NCI-H510A (cell line): ENCODE measurements at regions not wholly inside any gene's neighbourhood (a gene's known extent, or its start where the extent isn't known, plus 50 kb on each side); places are given as distances from the start of the nearest gene placed in this dataset.

Experiments
- DNase-seq: peaks from one replicate; lab custom pipeline; 2025; lab: John Stamatoyannopoulos, UW

DNA sequence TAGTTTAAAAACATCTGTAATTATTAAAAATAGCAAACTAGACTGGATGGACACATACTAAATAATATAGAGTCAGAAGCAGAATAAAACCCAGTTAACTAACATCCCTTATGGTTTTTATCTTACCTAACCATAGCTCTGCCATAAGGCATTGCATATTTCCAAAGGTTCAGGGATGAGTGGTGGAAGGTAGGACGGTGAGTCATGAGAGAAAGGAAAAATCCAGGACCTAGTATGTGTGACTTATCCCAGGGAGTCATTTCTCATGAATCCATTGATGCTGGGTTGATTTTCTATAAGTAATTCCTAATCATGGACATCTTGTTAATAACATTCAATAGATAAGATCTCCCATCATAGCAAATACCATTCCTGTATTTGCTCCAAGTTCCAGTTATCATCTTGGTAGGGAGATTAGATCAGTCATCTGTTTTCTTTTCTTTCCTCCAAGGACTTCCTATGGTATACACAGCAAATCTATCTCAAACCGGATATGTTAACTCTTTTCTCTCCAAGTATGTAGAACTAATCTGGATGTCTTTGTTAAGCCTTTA lies 490.7 kb upstream of the B3GALT2 start:
- DNase-seq, result no peak

DNA sequence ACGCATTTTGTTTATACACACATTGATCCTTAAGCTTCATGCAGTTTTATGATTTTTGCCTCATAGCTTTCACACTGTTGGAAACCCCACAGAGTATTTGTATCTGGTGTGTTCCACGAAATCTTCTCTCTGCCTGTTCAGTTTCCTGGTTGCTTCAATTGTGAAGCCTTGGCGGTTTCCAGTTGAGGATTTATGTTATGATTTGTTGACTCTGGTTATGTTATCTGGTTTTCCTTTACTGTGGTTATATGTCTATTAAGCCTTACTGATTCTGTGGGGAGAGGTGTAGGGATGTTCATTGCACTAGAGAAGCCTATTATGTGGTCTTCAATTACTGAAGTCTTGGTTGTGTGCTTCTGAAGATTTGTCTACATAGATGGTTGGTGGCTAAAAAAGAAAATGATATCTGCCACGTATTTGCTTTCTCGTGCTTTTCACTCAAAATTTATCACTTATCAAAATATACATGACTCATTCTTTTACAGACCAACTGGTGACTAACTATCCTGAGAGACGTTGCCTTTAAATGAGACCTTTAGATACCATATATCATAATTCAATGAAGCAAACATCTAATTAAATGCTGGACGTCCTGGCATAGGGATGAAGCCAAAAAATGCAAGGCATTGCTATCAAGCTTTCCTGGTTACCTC lies 488.0 kb upstream of the B3GALT2 start:
- DNase-seq, result no peak

DNA sequence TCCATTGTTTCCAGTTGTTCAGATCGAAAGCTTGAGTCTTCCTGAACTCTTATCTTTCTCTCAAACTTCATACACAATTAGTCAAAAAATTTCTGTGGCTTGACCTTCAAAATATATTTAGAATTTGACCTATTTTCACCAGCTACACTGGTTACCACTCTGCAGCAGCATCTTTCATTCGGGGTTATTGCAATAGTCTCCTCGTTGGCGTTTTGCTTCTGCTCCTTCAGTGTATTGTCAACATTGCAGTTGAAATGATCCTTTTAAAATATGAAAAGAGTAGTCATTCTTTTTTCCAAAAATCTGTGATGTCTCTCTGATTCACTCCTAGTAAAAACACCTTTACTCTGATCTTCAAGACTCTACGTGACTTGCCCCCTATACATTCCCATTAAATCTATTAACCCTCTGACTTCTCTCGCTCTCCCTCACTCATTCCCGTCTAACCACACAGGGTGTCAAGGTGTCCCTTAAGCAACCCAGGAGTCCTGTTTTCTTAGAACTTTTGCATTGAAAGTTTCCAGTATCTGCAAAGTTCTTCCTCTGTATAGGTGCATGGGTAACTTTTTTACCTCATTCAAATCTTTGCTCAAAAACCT lies 480.2 kb upstream of the B3GALT2 start:
- no peak for DNase-seq

DNA sequence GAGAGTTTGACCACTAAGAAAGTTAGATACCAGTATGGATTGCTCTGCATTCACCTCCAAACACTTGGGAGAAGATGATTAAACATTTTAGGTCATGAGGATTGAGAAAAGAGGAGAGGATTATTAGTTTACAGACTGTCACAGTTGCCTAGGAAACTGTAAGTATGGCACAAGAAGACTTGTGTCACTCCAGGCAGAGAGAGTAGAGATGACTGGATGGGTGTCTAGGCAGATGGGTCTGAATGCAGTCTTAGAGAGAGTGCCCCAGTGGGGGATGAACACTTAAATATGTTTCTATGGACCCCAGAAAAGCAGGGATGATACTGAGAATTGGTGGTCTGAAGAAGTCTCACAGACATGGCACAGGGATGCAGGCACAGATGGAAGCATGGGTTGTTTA lies 477.6 kb upstream of the B3GALT2 start:
- no peak for DNase-seq

DNA sequence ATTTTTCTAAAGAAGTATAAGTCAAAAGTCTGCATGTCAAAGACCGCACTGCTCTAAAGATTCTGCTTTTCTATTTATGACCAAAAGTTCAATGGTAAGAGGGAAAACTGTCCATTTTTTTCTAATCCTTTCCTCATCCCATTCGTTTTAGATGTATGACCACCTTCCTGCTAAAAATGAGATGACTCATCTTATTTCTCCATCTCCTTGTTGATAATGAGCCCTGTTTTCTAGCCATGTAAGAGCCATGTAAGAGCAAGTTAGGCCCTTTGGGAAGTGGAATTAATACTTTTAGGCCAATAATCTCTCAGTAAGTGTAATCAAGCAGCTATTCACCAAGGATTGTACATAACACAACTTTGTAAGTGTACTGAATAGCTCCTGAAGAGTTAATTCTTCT lies 475.6 kb upstream of the B3GALT2 start:
- no peak for DNase-seq

DNA sequence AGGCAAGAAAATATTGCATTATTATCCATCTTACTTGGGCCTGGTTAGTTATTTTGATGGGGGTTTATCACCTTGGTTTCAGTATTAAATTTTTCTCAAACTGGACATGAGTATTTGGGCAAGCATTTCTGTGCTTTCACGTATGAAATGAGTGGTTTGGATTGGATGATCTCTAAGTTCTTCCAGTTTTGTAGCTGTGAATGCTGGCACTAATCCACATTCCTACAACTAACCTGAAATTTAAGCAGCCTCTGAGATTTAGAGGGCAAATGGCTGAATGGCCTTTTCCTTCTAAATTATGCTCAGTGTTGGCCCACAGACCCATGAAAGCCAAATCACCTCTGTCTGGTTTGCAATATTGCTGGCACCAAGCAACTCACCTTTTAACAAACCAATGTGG lies 475.0 kb upstream of the B3GALT2 start:
- DNase-seq, result no peak

DNA sequence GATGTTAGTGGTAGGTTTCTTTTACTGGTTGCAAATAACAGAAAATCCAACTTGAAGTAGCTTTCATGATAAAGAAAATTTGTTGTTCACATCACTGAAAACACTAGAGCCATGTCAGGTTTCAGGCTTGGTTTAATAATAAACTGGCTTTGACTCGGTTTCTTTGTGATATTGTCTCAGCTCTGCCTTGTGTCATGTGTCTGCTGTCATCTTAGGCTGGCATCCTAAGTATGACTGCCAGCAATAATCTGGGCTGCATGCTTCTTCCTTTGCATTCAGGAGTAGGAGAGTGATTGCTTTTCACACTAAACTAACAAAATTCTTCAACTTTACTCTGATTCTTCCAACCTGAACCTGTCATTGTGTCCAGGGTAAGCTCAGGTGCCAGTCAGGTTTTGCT lies 474.0 kb upstream of the B3GALT2 start:
- no peak for DNase-seq

DNA sequence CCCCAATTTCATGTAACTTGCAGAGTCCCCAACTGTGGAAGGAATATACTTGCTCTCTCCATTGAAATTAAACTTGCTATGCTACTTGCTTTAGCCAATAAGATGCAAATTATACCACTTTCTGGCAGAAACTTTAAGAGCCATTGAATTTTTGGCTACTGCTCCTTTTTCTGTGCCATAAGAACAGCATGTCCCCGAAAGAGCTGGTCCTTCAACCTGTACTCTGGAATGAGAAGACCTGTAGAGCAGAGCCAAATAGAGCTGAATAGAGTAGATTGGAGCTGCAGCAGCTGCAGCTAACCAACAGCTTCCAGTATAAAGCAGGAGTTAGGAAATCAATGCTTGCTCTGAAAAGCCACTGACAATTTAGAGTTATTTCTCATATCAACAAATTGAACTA lies 472.3 kb upstream of the B3GALT2 start:
- DNase-seq, result no peak

DNA sequence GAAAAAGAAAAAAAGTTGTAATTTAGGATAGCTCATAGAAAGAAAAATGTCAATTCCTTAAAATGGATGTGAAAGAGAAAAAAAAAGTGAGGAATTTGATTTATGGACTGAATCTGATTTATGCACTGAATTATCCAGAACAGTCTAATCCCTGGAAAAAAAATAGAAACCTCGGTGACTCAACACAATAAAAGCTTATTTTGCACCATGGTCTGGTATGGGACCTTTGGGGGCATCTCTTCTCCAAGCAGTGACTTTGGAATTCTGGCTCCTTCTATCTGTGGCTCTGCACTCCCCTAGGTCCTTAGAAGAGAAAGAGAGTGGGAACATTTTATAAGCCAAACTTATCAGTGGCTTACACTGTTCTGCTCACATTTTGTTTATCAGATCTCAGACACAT lies 471.7 kb upstream of the B3GALT2 start:
- DNase-seq, result no peak

DNA sequence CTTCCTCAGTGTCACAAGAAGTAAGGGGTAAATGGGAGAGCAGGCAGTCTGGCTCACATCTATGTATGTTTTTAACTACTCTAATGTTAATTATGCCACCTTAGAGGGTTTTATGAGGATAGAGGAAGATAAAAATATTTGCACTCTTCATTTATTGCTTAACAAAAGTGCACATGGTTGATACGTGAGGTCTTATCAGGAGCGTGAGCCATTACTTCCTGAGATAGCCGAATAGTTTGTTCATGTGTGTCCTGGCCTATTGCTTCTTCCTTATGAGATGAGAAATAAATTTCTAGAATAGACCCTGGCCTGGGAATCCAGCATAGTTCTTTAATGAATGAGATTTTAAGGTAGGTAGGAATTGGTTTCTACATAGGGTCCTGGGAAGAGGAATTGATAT lies 471.1 kb upstream of the B3GALT2 start:
- no peak for DNase-seq

DNA sequence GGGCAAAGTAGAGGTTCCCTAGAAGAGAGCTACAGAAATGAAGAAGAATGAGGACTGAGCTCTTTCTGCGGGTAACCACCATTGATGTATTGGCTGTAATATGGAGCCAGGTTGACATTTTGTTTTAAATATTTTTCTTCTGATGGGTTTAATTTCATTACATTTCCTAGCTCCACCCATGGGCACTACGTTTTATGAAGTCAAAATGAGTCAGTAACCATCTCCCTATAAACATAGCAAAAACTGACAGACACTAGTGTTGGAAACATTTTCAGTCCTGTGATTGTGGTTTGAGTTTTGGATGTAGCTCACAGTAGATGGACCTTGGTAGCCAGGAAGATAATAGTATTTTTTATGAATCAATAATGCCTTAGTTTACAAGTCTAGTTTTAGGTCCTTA lies 470.4 kb upstream of the B3GALT2 start:
- DNase-seq, result no peak

DNA sequence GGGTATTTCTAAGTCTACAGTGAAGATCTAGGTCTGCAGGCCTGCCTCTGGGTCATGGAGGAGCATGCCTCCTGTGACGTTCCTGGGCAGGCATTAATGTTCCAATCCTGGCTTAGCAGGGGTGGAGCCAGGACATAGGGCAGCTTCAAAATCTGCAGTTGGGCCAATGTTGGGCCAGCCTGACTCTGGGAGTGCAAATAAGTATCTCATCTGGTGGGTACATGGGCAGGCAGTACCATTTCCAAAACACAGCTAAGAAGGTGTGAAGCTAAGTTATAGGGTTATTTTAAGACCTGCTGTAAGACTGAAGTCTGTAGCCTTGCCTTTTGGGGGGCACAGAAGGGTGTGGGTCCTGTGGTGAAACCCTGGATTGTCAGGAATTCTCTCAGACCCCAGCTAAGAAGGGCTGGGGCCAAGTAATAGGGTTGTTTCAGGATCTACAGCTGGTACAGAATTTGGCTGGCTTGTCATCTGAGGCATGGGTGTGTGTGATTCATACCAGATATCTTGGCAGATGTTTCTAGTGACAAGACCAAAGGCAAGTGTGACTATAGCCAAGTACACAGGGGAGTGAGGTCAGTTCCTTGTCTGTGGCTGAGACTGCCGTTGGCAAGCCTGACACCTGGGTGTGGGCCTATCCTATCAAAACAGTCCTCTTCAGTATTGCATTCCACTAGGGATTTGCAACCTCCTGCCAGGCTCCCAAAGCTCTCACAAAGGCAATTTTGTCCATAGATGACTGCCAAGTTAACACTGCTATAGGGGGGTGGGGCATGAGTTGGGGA lies 468.7 kb upstream of the B3GALT2 start:
- no peak for DNase-seq

DNA sequence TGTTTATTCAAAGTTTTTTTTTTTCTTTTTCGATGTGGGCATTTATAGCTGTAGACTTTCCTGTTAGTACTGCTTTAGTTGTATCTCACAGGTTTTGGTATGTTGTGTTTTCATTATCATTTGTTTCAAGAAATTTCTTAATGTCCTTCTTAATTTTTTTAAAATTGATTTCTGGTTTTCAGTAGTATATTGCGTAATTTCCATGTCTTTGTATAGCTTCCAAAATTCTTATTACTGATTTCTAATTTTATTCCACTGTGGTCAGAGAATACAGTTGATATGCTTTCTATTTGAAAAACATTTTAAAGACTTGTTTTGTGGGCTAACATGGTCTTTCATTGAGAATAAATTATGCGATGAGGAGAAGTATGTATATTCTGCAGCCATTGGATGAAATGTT lies 463.2 kb upstream of the B3GALT2 start:
- no peak for DNase-seq

DNA sequence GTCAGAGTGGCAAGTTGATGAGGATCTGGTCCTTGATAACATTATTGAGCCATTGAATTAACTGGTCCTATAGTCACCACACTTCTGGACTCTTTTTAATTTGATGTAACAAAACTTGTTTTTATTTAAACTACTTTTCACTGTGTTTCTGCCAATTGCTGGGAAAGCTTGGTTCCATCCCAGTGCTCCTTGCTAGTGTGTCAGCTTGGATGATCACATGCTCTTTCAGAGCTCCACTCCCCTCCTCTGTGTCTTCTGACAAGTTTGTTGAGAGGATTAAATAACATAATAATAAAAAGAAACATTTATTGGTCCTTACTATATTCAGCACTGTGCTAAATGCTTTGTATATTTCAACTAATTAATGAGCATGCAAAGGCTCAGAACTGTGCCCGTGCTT lies 448.5 kb upstream of the B3GALT2 start:
- DNase-seq, result no peak

DNA sequence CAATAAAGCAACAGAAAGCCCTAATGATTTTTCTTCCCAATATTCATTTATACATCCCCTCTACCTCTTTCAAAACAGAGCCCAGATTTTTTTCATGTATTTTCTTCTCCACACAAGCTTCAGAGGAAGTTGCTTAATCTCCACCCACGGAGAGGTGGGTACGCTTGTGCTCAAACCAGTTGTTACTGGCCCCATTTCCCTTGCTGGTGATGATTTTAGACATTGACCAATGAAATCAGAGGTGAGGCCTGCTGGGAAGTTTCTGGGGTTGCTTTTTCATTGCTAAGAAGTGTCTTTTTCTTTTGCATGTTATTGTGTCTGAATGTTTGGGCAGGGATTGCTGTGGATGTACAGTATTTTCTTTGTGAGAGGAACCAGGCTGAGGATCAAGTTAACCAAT lies 448.1 kb upstream of the B3GALT2 start:
- no peak for DNase-seq

DNA sequence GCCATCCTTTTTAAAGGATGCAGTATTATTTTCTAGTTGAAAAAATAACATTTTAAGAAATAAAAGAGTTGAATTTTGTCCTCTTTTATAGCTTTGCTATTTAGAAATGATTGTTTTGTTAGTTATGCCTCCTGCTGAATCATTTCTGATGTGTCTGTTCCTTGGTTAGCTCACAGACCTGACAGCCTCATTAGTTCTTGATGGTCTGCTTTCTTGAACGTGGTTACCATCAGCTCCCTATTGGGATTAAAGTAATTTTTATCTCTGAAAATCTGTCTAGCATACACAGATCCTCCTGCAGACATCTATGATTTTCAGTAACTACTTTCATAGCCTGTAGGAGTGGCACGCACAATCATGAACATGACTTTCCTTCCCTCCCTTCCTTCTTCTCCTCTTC lies 447.6 kb upstream of the B3GALT2 start:
- DNase-seq, result no peak

DNA sequence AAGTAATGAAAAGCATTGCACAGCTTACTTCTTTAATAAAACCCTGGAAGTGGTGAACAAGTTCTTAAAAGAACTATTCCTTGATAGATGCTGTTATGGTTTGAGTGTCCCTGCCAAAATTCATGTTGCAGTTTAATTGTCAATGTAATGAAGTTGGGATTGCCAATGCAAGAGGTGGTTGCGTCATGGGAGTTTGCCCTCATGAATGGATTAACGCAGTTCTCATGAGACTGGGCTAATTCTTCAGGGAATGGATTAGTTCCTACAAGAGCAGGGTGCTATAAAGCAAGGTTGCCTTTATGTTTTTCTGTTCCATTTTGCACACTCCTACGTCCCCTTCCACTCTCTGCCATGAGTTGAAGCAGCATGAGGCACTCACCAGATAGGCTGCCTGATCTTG lies 446.7 kb upstream of the B3GALT2 start:
- DNase-seq, result no peak

DNA sequence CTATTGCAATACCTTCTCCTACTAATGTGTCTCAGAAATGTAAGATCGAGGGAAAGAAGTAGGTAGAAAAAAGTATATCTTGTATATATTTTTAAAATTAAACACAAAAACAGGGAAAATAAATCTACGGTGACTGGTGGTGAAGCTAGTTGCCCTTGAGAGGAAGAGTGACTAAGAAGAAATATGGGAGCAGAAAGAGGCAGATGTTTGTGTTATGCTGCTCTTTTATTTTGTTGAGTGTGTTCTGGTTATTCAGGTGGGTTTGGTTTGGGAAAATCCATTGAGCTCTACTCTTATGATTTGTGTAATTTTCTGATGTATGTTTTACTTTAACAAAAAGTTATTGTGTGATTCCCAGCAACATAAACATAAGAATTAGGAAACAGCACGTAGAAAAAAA lies 444.9 kb upstream of the B3GALT2 start:
- no peak for DNase-seq

DNA sequence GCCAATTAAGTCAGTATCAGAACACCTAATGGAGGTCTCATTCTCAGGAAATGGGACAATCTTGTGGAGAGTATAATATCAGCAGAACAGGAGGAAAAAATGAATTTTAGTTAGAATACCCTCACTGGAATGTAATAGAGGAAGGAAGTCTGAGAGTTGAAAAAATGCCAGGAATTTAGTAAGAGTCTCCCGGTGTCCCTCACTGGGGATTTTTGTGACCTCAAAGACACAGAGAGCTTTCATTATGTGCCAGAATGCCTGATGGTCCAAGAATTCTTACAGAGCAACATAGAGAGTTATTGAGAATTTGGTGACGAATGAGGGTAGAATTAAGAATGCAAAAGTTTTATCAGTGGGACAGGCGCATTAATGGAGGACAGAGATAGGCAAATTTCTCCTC lies 443.5 kb upstream of the B3GALT2 start:
- DNase-seq, result no peak

DNA sequence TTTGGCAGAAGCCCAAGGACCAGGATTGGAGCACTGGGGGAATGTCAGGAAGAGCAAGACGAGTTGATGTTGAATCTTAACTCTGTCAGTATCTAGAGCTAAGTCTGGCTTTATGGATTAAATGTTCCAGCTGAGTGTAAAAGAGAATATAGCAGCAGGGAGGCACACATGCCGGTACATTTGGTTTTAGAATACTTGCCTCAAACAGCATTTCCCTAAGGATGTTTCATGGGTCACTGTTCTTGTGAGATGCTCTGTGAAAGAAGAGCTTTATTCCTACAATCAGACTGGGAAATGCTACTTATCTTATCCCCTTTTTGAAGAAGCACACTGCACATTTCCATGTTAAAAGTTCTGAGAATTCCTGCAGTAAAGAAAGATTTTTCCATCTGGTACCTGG lies 440.3 kb upstream of the B3GALT2 start:
- no peak for DNase-seq

DNA sequence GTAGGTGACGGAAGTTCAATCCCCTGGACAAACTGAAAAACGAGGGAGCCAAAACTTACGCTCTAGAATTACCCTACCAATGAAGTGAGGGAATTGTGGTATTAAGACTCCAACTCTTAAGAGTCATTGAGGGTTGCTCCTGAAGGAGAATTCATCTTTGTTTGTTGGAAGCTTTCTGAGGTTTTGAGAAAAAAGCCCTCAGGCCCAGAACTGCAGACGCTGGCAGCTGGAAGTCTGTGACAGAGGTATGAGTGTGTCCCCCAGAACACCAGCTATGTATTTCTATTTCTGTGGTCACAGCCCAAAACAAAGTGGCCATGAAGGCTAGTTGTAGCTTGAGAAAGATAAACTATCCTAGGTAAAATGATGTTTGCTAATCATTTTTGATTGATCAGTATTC lies 438.8 kb upstream of the B3GALT2 start:
- no peak for DNase-seq

DNA sequence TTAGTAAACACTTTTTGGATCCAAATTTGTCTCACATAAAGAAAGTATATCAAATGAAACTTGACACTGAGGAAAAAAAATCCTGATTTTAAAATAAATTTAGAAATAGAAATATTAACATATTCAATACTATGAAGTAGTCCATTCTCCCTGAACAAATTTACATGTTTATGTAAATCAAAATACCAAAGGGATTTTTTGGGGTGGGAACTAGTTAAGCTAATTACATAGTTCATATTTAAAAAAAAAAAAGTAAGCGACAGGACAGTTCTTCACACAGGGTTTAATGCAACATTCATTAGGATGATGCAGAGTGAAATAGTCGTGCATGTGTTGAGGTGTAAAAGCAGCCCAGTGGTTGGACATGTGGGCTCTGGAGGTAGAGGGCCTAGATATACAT lies 433.5 kb upstream of the B3GALT2 start:
- no peak for DNase-seq

DNA sequence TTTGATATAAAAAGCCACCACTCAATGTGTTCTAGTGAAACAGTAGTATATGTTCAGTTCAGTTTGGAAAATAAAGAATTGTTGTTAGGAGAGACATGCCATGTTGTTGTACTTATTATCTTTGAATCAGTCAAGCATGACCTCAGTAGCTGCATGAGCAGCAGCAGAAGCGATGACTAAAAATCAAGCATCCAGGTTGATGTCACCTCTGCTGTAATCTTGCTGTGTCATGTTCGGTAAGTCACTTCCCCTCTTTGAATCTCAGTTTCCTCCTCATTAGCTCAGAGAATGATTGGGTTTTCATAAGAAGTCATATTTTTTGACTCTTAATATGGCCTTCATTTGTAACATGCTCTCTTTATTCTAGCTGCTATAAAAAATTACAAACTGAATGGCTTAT lies 428.4 kb upstream of the B3GALT2 start:
- DNase-seq, result peak; percentile 2
